DND-41 (cell line): ENCODE measurements at regions not wholly inside any gene's neighbourhood (a gene's known extent, or its start where the extent isn't known, plus 50 kb on each side); places are given as distances from the start of the nearest gene placed in this dataset.

Source experiments
- ATAC-seq: fragments of 200-7000 bp; cut with Tn5 transposase; 3 replicates; pipeline ENCODE4 v1.9.1; 2021; ENCODE audit warnings: low read depth; ENCODE audit not compliant: insufficient read depth
- DNase-seq: peaks from one replicate; pipeline ENCODE4 v3.0.0-alpha.2; 2020
- H2AFZ ChIP-seq: 2 replicates; pipeline ENCODE4 v1.6.0; 2012; ENCODE audit warnings: low read depth, low read length
- H3K27ac ChIP-seq: 2 replicates; pipeline ENCODE4 v1.5.1; 2012; ENCODE audit warnings: low read length, inconsistent platforms
- H3K27me3 ChIP-seq: fragments of 200-600 bp; sonication (generic); 2 replicates; pipeline ENCODE4 v1.6.0; 2012; ENCODE audit warnings: low read length, mild to moderate bottlenecking, inconsistent platforms; ENCODE audit not compliant: insufficient read depth, poor library complexity
- H3K36me3 ChIP-seq: 2 replicates; pipeline ENCODE4 v1.5.1; 2012; ENCODE audit warnings: low read length, inconsistent platforms; ENCODE audit not compliant: insufficient read depth
- H3K4me1 ChIP-seq: 2 replicates; pipeline ENCODE4 v1.5.1; 2012; ENCODE audit warnings: mild to moderate bottlenecking, low read length; ENCODE audit not compliant: insufficient read depth
- H3K4me2 ChIP-seq: 2 replicates; pipeline ENCODE4 v1.6.0; 2012; ENCODE audit warnings: mild to moderate bottlenecking, moderate library complexity, low read length, inconsistent platforms; ENCODE audit not compliant: insufficient read depth
- H3K4me3 ChIP-seq, 2 experiments: fragments of 200-600 bp in 1 of 2; shearing (Covaris generic) in 1 of 2; 2 replicates each; pipeline ENCODE4 v1.5.1; 2012 to 2016; ENCODE audit warnings: inconsistent platforms in 2 of 2, low read length in 2 of 2, mild to moderate bottlenecking in 2 of 2, low read depth in 1 of 2, moderate library complexity in 1 of 2
- H3K79me2 ChIP-seq: 2 replicates; pipeline ENCODE4 v1.6.0; 2012; ENCODE audit warnings: low read length, inconsistent platforms; ENCODE audit not compliant: insufficient read depth
- H3K9ac ChIP-seq: 2 replicates; pipeline ENCODE4 v1.6.0; 2012; ENCODE audit warnings: low read depth, mild to moderate bottlenecking, inconsistent platforms, low read length, moderate library complexity
- H3K9me3 ChIP-seq: 2 replicates; pipeline ENCODE4 v1.5.1; 2012; ENCODE audit warnings: low read length, moderate library complexity, mild to moderate bottlenecking, inconsistent platforms; ENCODE audit not compliant: insufficient read depth, severe bottlenecking
- H4K20me1 ChIP-seq: 2 replicates; pipeline ENCODE4 v1.6.0; 2012; ENCODE audit warnings: low read length; ENCODE audit not compliant: insufficient read depth
- EZH2 ChIP-seq: IDR thresholded peaks from 3 replicates; pipeline ENCODE4 v1.6.1; 2012; ENCODE audit warnings: borderline replicate concordance, low read depth, mild to moderate bottlenecking, moderate library complexity, low read length, inconsistent platforms; ENCODE audit not compliant: severe bottlenecking
- TF ChIP-seq, protein P1 (sequence below): IDR thresholded peaks from 2 replicates; pipeline ENCODE4 v1.5.1; 2012; ENCODE audit warnings: borderline replicate concordance, low read length, moderate library complexity, mild to moderate bottlenecking; ENCODE audit not compliant: poor library complexity, severe bottlenecking; ENCODE audit errors: extremely low read depth

DNA sequence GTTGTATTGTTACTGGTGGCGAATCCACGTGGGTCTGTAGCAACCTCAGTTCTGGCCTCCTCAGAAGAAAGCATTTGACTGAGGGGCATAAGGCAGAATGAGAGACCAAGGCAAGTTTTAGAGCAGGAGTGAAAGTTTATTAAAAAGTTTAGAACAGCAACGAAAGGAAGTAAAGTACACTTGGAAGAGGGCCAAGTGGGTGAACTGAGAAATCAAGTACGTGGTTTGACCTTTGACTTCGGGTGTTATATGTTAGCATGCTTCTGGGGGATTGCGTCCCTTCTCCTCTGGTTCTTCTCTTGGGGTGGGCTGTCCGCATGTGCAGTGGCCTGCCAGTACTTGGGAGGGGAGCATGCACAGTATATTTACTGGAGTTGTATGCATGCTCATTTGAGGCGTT, 232.7 kb upstream of the GATB start:
- Histone ChIP-seq H3K27me3 (no peaks in the 10 kb centered on the region), H3K4me3 (no peak overlapping the region), H3K4me1 (peaks cover 38% of the 10 kb centered on the region), H3K79me2 (no peaks in the 10 kb centered on the region), H4K20me1 (no peaks in the 10 kb centered on the region), H2AFZ (no peak overlapping the region), H3K9ac (no peak overlapping the region), H3K4me2 (no peak overlapping the region), H3K36me3 (no peaks in the 10 kb centered on the region), H3K27ac (peak overlapping the region; percentile 43), H3K9me3 (no peaks in the 10 kb centered on the region)
- DNase-seq (no peak), ATAC-seq (no peak)
- TF ChIP-seq, protein P1, sequence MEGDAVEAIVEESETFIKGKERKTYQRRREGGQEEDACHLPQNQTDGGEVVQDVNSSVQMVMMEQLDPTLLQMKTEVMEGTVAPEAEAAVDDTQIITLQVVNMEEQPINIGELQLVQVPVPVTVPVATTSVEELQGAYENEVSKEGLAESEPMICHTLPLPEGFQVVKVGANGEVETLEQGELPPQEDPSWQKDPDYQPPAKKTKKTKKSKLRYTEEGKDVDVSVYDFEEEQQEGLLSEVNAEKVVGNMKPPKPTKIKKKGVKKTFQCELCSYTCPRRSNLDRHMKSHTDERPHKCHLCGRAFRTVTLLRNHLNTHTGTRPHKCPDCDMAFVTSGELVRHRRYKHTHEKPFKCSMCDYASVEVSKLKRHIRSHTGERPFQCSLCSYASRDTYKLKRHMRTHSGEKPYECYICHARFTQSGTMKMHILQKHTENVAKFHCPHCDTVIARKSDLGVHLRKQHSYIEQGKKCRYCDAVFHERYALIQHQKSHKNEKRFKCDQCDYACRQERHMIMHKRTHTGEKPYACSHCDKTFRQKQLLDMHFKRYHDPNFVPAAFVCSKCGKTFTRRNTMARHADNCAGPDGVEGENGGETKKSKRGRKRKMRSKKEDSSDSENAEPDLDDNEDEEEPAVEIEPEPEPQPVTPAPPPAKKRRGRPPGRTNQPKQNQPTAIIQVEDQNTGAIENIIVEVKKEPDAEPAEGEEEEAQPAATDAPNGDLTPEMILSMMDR: no peak
- no peak for TF ChIP-seq EZH2

DNA sequence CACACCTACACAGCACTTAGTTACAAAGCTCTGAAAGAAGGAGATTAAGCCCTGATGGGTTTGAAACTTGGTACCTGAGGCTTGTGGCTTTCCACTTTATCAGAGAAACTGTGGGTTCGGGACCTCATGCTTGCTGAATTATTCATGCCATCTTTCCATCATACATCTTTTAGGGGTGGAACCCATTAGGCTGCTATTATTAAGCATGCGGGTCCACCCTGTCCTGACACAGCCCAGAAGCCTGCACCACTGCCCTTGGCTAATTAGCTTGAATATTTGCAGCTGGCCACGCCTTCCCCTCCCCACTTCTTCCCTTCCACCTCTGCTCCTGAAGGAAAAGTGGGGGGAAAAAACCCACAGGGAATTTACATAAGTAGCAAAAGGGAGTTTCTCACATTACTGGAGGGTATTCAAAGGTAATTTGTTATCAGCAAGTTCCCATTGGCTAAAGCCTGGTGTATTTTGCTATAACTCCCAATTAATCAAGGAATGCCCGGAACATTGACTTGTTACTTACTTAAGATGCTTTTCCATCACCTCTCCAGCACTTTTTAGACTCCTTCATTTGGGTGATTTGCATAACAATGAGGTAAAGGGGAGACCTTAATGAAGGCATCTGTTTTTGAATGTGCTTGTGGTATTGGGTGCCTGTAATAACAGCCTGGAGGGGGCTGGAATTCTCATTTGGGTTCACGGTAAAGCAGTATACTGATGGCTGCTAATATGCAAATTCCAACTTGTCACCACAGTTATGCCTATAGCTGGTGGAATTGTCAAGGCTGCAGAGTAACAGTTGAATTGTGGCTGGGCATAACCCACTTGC, 231.7 kb upstream of the GATB start:
- Histone ChIP-seq H3K27me3 (no peaks in the 10 kb centered on the region), H3K9ac (no peak overlapping the region), H4K20me1 (no peaks in the 10 kb centered on the region), H3K4me2 (no peak overlapping the region), H3K4me1 (peaks cover 38% of the 10 kb centered on the region), H3K36me3 (no peaks in the 10 kb centered on the region), H3K79me2 (no peaks in the 10 kb centered on the region), H3K4me3 (no peak overlapping the region), H3K9me3 (no peaks in the 10 kb centered on the region), H2AFZ (no peak overlapping the region), H3K27ac (no peak overlapping the region)
- no peak for TF ChIP-seq EZH2
- TF ChIP-seq, protein P1: no peak
- ATAC-seq (no peak), DNase-seq (no peak)

DNA sequence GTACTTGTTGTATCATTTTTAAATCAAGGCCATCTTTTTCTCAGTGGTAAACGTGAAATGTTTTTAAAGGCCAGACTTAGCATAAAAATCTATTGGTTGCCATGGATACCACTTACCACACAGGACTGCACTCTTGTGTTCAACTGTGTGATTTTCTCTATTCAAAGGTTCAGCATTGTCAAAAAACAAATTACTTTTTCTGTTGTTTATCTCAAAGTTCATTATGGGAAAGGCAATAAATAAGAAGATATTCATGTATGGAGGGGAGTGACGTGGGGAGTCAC, 231.0 kb upstream of the GATB start:
- H4K20me1 ChIP-seq: no peaks in the 10 kb centered on the region
- H3K9ac ChIP-seq: no peak overlapping the region
- H3K9me3 ChIP-seq: no peaks in the 10 kb centered on the region
- H3K4me1 ChIP-seq: peaks cover 38% of the 10 kb centered on the region
- no peak overlapping the region for H3K4me3 ChIP-seq
- ATAC-seq (0 out of 3 replicates have a peak, but pooled peaks have one; percentile 4), DNase-seq (no peak)
- H2AFZ ChIP-seq: peak overlapping the region; percentile 65; the same call in 1 of the 2 replicates
- no peak for TF ChIP-seq EZH2
- TF ChIP-seq, protein P1: no peak
- H3K36me3 ChIP-seq: no peaks in the 10 kb centered on the region
- H3K27ac ChIP-seq: peak overlapping the region; percentile 79
- no peaks in the 10 kb centered on the region for H3K79me2 ChIP-seq
- H3K4me2 ChIP-seq: peak overlapping the region; percentile 43; the same call in 1 of the 2 replicates
- no peaks in the 10 kb centered on the region for H3K27me3 ChIP-seq
